GM12864 (cell line): ENCODE measurements at regions not wholly inside any gene's neighbourhood (a gene's known extent, or its start where the extent isn't known, plus 50 kb on each side); places are given as distances from the start of the nearest gene placed in this dataset.

Experiments used
- DNase-seq: peaks from one replicate; pipeline ENCODE4 v3.0.0-alpha.2; 2011; ENCODE audit warnings: low read depth
- H3K4me3 ChIP-seq: 2 replicates; pipeline ENCODE4 v1.5.1; 2011; ENCODE audit warnings: mild to moderate bottlenecking, low read depth, low read length, control low read depth
- CTCF ChIP-seq: IDR thresholded peaks from 2 replicates; pipeline ENCODE4 v1.5.1; 2011; ENCODE audit warnings: low read depth, mild to moderate bottlenecking, moderate library complexity, low read length, control low read depth, inconsistent platforms; ENCODE audit errors: missing control alignments

- peak; percentile 4 for DNase-seq
- H3K4me3 ChIP-seq = no peak overlapping the region
- no peak for TF ChIP-seq CTCF
These were observed 193.8 kb downstream of the TSN start for GRCh38 chr2:121949271-121949670.

- no peak for TF ChIP-seq CTCF
- no peak for DNase-seq
- no peak overlapping the region for H3K4me3 ChIP-seq
These were observed 200.0 kb downstream of the TSN start for GRCh38 chr2:121955426-121955825.

GRCh38 chr2:121955872-121956271 lies 200.4 kb downstream of the TSN start:
- no peak overlapping the region for H3K4me3 ChIP-seq
- TF ChIP-seq CTCF = no peak
- no peak for DNase-seq

- H3K4me3 ChIP-seq = no peak overlapping the region
- DNase-seq = peak; percentile 4
- TF ChIP-seq CTCF = no peak
These were observed 204.8 kb downstream of the TSN start for GRCh38 chr2:121960251-121960650.

GRCh38 chr2:121961761-121962160 lies 206.3 kb downstream of the TSN start:
- TF ChIP-seq CTCF = no peak
- DNase-seq = no peak
- H3K4me3 ChIP-seq = no peak overlapping the region

GRCh38 chr2:121965661-121966060 lies 210.2 kb downstream of the TSN start:
- no peak for TF ChIP-seq CTCF
- no peak overlapping the region for H3K4me3 ChIP-seq
- DNase-seq = no peak

GRCh38 chr2:121966663-121967062 lies 211.2 kb downstream of the TSN start:
- no peak overlapping the region for H3K4me3 ChIP-seq
- TF ChIP-seq CTCF = no peak
- DNase-seq = no peak
